NCI-H446 (cell line): ENCODE measurements at regions not wholly inside any gene's neighbourhood (a gene's known extent, or its start where the extent isn't known, plus 50 kb on each side); places are given as distances from the start of the nearest gene placed in this dataset.
"Not testable (repeated sequence)": the region's sequence is repeated elsewhere in the genome, so short reads cannot be mapped to it uniquely, and the experiment has no call there.

ENCODE experiments used
- DNase-seq, 2 experiments: peaks; one replicate each; lab custom pipeline; 2025; lab: John Stamatoyannopoulos, UW

- DNase-seq: no peak
Measured at GRCh38 chr15:72866182-72866581, 82.6 kb upstream of the ADPGK start.

- DNase-seq: no peak
Measured at GRCh38 chr15:72865486-72865885, 81.9 kb upstream of the ADPGK start.

GRCh38 chr15:72864681-72865080 lies 81.1 kb upstream of the ADPGK start:
- DNase-seq: no peak

- DNase-seq: no peak
Measured at GRCh38 chr15:72861354-72861910, 77.9 kb upstream of the ADPGK start.

GRCh38 chr15:72859757-72860145 lies 76.2 kb upstream of the ADPGK start:
- no peak for DNase-seq

- DNase-seq: no peak
Measured at GRCh38 chr15:72859017-72859756, 75.6 kb upstream of the ADPGK start.

- no peak for DNase-seq
Measured at GRCh38 chr15:72858205-72858604, 74.6 kb upstream of the ADPGK start.

GRCh38 chr15:72857331-72858063 lies 73.9 kb upstream of the ADPGK start:
- DNase-seq: no peak

- DNase-seq: no peak
Measured at GRCh38 chr15:72856549-72857040, 73.0 kb upstream of the ADPGK start.

- DNase-seq: no peak
Measured at GRCh38 chr15:72855791-72856190, 72.2 kb upstream of the ADPGK start.

- DNase-seq: peak in 1 of 2 experiments; percentile 11
Measured at GRCh38 chr15:72852273-72852672, 68.7 kb upstream of the ADPGK start.

GRCh38 chr15:72851586-72851985 lies 68.0 kb upstream of the ADPGK start:
- no peak for DNase-seq

- DNase-seq: no peak
Measured at GRCh38 chr15:72850833-72851232, 67.3 kb upstream of the ADPGK start.

- no peak for DNase-seq
Measured at GRCh38 chr15:72847806-72848205, 64.2 kb upstream of the ADPGK start.

- no peak for DNase-seq
Measured at GRCh38 chr15:72847033-72847432, 63.5 kb upstream of the ADPGK start.

- DNase-seq: no peak
Measured at GRCh38 chr15:72845981-72846383, 62.4 kb upstream of the ADPGK start.

GRCh38 chr15:72844067-72844466 lies 60.5 kb upstream of the ADPGK start:
- DNase-seq: no peak

GRCh38 chr15:72843340-72843739 lies 59.8 kb upstream of the ADPGK start:
- not testable (repeated sequence) for DNase-seq

GRCh38 chr15:72840114-72840513 lies 56.6 kb upstream of the ADPGK start:
- no peak for DNase-seq

- no peak for DNase-seq
Measured at GRCh38 chr15:72838311-72838731, 54.8 kb upstream of the ADPGK start.

- DNase-seq: no peak
Measured at GRCh38 chr15:72836676-72837330, 53.2 kb upstream of the ADPGK start.

GRCh38 chr15:72835294-72835890 lies 51.8 kb upstream of the ADPGK start:
- peak; percentile 2 to 47 for DNase-seq
